GM20431 (cell line): ENCODE measurements at regions not wholly inside any gene's neighbourhood (a gene's known extent, or its start where the extent isn't known, plus 50 kb on each side); places are given as distances from the start of the nearest gene placed in this dataset.

Experiments
- in situ Hi-C: fragments of 300-500 bp; cut with MseI, MboI; formaldehyde crosslinking; loops from one replicate; pipeline ENCODE4 v1.15.0; 2020; ENCODE audit warnings: low sequenced_read_pairs; ENCODE audit not compliant: unreplicated experiment

GRCh38 chr7:41203542-41203941 lies 499.3 kb downstream of the INHBA start:
- in situ Hi-C loops, result no loop called here

GRCh38 chr7:41201021-41201420 lies 501.9 kb downstream of the INHBA start:
- in situ Hi-C loops, result no loop called here

- in situ Hi-C loops, result no loop called here
These were observed 503.8 kb downstream of the INHBA start for GRCh38 chr7:41199136-41199535.

DNA sequence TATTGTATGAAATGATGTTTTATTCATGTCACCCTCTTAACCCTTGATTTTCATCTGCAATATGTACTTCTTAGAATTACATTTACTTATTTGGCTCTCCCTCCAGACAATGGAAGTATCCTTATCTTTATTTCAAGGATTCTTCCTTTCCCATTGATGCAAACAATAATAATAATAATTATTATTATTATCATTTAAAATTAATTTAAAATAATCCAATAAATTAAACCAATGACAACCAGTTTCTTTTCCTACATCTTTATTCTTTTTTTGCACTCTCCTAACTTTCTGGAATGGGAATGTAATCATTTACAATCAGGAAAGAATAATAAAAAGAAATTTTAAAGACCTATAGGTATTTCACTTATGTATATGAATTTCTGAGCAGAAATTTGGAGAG lies 504.4 kb downstream of the INHBA start:
- in situ Hi-C loops, result no loop called here

DNA sequence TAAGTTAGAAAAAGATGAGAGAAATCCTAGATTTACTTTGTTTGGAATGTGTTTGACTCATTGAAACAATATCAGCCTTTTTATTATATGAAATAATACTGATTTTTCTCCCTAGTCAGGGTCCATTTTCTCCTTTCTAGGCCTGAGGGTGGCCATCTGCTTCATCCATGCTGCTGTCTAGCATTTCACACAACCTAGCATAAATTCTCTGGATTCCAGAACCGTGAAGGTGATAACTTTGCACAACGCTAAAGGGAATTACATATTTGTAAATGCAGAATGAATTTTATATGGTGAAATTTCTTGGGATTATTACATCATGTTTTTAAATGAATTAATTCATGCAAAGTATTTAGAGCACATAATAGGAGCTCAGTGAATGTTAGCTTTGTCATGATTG lies 505.1 kb downstream of the INHBA start:
- in situ Hi-C loops, result no loop called here

GRCh38 chr7:41193738-41194282 lies 509.1 kb downstream of the INHBA start:
- in situ Hi-C loops, result no loop called here

DNA sequence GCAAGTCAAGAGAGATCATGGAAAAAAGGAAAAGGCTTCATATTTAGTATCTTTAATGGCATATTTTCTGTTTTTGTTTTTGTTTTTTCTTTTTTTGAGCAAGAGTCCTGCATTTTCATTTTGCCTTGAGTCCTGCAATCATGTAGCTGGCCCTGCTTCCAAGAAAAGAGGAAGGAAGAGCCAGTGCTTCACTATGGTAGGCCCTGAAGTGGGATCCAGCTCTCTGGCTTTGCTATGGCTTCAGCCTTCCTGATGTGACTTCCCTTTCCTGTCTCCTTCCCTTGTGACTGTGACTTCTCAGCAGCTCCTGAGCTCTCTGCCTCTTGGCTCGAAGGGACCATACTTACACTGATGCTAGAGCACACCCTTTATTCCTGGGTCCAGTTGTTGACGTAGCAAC lies 512.3 kb downstream of the INHBA start:
- in situ Hi-C loops, result no loop called here

- in situ Hi-C loops, result no loop called here
These were observed 513.0 kb downstream of the INHBA start for GRCh38 chr7:41189866-41190265.

GRCh38 chr7:41188163-41189130 lies 514.4 kb downstream of the INHBA start:
- in situ Hi-C loops, result no loop called here

- in situ Hi-C loops, result no loop called here
These were observed 515.6 kb downstream of the INHBA start for GRCh38 chr7:41187322-41187721.

DNA sequence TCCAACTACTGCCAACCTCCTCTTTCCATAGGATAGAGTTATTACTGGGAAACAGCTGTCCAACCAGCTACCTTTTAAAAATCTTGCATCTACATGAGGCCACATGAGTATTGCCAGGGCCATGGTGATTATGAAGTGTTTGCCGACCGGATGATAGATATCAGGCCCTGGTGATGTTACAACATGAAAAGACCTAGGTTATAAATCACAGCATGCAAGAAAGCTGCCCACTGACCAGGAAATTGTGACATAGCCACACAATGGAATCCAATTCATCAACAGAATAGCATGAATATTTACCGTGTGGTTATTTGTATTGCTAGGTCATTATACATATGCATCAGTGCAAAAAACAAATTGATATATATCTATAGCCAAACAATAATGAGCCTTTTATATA lies 517.0 kb downstream of the INHBA start:
- in situ Hi-C loops, result no loop called here

DNA sequence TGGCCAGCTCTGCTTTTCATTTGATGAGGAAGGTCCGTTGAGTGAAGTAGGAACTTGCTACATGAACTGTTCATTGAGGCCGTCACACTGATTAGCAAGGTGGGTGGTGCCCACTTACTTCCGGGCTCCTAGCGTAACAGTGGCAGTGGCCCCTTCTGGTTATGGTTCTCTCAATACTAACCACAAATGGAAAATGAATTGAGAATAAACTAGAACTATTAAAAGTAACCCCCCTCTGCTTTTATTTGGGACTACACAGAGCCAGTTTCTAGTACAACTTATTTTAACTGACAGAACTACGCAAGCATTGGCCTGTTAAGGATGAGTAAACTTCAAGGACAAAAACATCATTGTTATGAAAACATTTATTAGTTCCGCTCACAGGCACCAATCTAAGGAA lies 519.1 kb downstream of the INHBA start:
- in situ Hi-C loops, result no loop called here

- in situ Hi-C loops, result no loop called here
These were observed 520.1 kb downstream of the INHBA start for GRCh38 chr7:41182782-41183181.

GRCh38 chr7:41175435-41175834 lies 527.5 kb downstream of the INHBA start:
- in situ Hi-C loops, result no loop called here

- in situ Hi-C loops, result no loop called here
These were observed 528.4 kb downstream of the INHBA start for GRCh38 chr7:41174521-41174920.

GRCh38 chr7:41170466-41170865 lies 532.4 kb downstream of the INHBA start:
- in situ Hi-C loops, result no loop called here

DNA sequence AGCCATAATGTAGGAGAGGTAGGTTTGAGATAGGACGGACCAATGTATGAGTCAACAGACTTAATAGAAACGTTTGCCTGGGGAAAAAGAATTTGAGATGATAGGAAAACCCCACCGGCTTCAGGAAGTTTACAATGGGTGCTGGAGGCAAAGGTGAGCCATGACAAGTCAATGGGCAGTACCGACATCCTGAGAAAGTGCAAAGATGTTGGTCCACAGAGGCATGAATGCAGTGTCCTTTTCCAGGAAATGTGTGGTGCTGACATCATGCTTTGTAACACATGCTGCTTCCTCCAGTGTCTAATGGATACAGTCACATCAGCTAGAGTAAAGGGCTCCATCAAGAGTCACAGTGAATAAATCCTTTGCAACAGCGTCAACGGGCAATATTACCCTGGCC lies 533.6 kb downstream of the INHBA start:
- in situ Hi-C loops, result no loop called here

DNA sequence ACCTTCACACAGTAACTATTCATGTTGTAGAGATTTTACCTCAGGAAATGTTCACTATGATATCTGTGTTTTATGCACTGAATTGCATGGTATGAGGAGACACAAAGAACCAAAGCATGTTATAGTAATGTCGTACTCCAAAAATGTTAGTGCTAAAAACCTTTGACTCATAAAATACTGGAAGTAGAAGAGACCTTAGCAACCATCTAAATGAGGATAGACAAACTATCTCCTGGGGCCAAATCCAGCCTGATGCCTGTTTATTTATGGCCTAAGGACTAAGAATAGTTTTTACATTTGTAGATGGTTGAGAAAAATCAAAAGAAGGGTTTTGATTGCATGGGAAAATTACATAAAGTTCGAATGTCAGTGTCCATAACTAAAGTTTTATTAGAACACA lies 535.1 kb downstream of the INHBA start:
- in situ Hi-C loops, result no loop called here

DNA sequence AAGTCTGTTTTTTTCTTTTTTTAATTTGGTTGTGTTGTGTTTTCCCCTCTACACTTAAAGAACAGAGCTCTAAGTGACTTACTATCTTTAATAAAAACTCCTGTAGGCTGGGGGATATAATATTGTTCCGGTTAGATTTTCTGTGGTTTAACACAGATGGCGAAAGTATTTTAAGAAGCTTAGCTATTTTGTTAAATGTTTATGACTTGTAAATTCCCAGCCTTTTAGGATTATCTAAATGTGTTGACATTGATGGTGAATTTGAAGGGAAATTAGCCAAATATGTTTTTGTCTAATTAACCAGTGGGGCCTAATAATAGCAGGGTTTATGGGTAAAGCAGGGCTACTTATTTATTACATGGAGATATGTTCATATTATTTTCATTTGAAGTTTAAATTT lies 538.5 kb downstream of the INHBA start:
- in situ Hi-C loops, result no loop called here

DNA sequence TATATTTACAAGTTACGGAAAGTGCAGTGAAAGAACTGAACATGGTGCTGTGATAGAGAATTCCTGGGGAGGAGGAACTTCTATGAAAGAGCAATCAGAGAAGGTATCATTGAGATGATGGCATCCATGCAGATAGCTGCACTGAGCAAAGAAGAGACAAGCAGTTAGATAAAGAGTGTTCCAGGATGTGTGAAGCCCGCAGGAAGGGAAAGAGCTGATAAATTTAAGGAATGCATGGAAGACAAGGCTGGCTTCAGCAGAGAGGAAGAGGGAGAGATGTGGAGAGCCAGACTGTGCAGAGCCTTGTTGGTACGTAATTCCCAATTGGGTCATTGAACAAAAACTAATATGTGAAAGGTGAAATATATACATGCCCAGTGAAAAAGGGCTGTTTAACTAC lies 538.9 kb downstream of the INHBA start:
- in situ Hi-C loops, result no loop called here

DNA sequence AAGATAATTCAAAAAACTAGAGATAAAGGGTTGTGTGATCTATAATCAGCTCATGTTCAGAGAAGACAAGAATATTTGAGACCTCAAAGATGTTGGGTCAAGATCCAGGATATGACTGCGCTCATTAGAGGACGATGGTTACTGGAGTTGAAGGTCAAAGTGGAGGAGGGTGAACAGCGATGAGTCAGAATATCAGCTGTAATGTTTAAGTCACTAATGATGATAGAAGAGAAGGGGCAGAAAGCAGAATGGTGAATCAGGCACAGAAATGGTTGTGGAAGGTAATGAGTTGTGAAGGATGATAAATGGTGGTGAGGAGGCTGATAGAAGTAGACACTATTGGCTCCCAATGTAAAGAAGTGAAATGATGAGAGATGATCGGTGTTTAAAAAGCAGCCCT lies 540.3 kb downstream of the INHBA start:
- in situ Hi-C loops, result no loop called here
